Brain pericyte (primary cell): ENCODE measurements at regions not wholly inside any gene's neighbourhood (a gene's known extent, or its start where the extent isn't known, plus 50 kb on each side); places are given as distances from the start of the nearest gene placed in this dataset.
A peak's percentile ranks its signal among the peaks of the same experiment; 100 is the strongest.
"Not testable (repeated sequence)": the region's sequence is repeated elsewhere in the genome, so short reads cannot be mapped to it uniquely, and the experiment has no call there.

Experiments used
- DNase-seq: peaks from one replicate; pipeline ENCODE4 v3.0.0-alpha.2; 2012; ENCODE audit warnings: low read depth, low spot score

DNA sequence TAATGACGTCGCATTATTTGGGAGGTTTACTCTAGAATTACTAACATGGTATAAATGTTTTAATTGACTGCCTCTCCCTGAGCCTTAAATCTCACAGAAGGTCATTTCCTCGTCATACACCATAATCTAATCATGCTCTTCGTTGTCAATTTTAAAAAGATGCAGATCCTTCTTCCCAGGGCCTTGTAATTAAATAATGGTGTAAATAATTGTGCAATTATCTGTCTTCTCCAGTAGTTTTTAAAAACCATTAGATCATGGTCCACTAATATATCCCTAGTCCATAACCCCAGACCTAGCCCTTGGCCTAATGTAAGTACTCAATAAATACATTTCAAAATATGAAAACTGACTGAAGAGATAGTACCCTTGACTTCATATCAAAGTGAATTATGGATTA is 181.5 kb upstream of the GNAI1 start:
- DNase-seq = no peak

DNA sequence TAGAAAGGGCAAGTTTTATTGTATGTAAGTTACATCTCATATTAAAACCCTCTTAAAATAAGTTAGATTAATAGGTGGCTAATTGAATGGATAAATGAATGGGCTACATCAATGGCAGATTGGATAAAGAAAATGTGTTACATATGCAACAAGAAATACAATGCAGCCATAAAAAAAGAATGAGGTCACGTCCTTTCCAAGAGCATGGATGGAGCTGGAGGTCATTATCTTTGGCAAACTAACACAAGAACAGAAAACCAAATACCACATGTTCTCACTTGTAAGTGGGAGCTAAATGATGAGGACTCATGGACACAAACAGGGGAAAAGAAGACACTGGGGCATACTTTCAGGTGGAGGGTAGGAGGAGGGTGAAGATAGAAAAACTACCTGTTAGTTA is 182.2 kb upstream of the GNAI1 start:
- no peak for DNase-seq

DNA sequence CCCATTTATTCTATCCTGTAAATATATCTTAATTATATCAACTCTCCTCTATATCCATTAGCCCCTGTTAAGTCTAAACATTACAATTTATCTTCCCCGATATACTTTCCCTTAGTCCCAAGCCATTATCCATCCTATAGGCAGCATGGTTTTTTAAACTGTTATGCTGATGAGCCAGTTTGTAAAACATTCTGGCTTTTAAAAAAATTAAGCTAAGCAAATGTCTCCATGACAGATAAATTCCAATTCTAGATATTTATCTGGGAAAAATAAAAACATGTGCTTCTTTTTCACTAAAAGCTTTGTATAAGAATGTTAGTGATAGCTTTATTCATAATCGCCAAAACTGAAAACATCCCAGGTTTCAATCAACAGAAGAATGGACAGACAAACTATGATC is 183.2 kb upstream of the GNAI1 start:
- DNase-seq = no peak

DNA sequence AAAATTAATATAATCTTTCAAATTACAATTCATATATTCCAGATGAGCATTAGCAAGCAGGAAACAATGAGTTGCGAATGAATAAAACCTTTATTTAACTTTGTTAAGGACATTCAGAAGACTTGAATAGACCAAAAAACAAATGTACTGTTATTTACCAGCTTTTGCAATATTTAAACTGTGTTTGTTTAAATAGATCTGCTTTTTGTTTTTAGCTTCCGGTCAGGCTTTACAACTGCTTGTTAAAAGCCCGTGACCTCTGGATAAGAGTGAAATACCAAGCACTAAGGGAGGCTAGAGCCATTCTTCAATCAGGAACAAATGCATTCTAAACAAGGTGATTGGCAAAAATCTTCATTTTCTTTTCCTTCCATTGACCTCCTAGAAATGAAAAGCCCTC is 184.9 kb upstream of the GNAI1 start:
- DNase-seq = no peak

DNA sequence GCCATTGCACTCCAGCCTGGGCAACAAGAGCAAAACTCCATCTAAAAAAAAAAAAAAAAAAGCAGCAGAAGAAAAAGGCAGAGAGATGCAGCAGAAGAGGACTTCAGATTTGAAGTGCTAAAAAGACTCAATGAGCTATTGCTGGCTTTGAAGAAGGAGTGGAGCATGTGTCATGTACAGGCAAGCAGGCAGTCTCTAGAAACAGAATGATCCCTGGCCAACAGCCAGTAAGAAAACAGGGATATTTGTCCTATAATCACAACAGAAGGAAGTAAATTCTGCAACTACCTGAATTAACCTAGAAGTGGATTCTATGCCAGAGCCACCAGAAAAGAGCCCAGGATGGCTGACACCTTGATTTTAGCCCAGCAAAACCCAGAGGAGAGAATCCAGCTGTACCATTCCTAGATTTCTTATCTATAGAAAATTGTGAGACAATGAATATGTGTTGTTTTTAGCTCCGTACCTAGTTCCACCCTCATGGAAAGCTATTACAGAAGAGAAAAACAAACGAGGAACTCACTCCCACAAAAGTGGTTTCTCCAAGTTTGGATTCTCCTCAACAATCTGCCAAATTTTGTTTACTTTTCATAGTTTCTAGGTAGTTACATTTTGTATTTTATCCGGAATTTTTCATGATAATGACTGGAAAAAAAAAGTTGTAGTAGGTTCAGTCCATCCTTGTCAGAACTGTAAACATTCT is 198.2 kb upstream of the GNAI1 start:
- no peak for DNase-seq

DNA sequence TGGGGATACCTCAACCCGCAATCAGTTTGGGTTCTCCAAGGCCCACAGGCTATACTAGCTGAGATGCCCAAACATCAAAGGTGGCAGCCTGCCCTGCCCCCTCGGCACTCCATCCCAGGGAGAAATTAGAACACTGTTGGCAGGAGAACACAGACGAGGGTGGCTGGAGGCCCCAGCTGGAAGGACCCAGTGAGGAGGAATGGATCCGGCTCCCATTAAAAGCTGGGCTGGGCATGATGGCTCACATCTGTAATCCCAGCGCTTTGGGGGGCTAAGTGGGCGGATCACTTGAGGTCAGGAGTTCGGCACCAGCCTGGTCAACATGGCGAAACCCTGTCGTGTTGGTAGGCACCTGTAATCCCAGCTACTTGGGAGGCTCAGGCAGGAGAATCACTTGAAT is 199.9 kb upstream of the GNAI1 start:
- DNase-seq = no peak

DNA sequence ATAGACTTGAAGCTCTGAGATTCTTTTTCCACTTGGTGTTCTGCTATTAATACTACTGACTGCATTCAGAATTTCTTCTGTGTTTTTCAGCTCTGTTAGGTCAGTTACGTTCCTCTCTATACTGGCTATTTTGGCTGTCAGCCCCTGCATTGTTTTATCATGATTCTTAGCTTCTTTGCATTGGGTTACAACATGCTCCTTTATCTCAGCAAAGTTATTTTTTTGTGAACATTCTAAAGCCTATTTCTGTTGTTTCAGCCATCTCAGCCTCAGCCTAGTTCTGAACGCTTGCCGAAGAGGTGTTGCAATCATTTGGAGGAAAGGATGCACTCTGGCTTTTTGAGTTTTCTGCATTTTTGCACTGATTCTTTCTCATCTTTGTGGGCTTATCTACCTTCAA is 201.5 kb upstream of the GNAI1 start:
- no peak for DNase-seq

DNA sequence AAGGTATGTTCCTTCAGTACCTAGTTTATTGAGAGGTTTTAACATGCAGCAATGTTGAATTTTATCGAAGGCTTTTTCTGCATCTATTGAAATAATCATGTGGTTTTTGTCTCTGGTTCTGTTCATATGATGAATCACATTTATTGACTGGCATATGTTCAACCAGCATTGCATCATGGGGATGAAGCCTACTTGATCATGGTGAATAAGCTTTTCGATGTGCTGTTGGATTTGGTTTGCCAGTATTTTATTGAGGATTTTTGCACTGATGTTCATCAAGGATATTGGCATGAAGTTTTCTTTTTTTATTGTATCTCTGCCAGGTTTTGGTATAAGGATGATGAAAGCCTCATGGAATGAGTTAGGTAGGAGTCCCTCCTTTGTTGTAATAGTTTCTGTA is 204.0 kb upstream of the GNAI1 start:
- no peak for DNase-seq

DNA sequence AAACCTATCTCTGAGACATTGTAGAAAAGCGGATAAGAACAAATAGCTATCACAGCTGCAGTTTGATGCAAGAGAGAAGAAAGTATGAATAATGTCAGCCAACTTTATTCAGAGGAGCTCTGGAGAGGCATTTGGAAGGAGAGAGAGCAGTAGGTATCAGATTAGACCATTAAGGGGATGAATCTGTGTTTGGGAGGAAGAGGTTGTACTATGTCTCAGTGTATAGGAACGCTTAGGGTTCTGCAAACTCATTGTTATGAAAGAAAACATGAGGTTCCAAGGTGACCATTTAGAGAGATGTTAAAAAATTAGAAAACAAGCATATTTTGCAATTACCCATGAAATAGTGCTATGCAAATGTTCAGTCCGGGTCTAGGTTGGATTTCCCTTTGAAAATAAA is 207.5 kb upstream of the GNAI1 start:
- no peak for DNase-seq

DNA sequence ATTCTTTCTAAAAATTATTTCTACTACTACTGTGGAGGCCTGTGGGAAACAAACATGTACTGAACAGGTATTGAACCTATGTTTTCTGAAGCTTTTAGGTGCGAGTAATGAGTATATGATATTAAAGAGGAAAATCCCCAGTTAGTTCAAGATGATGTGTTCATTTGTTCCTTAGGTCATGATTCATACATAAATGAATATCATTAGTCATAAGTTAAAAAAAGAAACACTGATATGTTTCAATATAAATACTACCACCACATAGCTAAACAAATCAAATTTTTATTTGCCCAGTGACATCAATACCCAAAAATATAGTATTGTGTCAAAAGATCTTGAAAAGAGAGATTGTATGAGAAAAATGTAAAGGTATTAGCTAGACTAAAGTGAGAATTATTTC is 210.7 kb upstream of the GNAI1 start:
- DNase-seq = no peak

DNA sequence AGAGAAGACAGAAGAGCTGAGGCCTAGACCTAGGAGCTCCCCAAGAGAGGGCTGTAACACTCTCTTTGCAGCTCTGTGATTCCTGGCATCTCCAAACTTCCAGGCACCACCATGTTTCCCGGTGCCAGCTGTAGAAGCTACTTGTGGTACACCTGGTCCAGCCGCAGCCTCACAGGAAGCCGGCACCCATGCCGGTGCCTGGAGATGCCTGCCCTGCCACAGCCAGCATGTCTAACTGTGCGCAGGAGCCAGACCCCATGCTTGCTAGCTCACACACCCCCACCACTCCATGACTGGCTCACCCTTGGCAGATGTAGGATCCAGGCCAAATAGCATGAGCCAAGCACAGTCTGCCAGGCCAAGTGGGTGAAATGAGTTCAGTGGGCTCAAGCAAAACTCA is 211.7 kb upstream of the GNAI1 start:
- DNase-seq = no peak

DNA sequence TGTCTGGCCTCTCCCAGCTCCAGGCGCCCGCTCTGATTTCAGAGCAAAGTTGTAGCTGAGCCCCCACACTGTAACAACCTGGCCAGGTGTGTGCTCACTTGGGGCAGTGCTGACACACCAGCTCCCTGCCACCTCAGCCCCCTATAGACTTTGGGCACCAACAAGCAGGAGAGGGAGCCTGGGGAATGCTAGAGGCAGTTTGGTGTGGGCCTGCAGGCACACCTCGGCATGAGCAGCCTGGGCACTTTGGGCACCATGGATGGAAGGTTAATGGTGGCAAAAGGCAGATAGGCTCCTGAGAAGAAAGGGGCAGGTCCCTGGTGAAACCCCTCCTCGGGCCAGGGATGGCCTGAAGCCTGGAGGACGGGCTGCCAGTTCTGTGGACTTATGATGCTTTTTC is 212.7 kb upstream of the GNAI1 start:
- no peak for DNase-seq

DNA sequence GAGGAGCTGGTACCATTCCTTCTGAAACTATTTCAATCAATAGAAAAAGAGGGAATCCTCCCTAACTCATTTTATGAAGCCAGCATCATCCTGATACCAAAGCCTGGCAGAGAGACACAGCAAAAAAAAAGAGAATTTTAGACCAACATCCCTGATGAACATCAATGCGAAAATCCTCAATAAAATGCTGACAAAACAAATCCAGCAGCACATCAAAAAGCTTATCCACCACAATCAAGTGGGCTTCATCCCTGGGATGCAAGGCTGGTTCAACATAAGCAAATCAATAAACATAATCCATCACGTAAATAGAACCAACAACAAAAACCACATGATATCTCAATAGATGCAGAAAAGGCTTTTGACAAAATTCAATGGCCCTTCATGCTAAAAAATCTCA is 216.0 kb upstream of the GNAI1 start:
- DNase-seq = not testable (repeated sequence)

DNA sequence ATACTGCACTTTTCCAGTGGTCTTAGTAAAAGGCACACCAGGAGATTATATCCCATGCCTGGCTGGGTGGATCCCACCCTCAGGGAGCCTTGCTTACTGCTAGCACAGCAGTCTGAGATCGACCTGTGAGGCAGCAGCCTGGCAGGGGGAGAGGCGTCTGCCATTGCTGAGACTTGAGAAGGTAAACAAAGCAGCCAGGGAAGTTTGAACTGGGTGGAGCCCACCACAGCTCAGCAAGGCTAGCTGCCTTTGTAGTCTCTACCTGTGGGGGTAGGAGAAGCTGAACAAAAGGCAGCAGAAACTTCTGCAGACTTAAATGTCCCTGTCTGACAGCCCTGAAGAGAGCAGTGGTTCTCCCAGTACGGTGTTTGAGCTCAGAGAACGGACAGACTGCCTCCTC is 219.3 kb upstream of the GNAI1 start:
- not testable (repeated sequence) for DNase-seq

DNA sequence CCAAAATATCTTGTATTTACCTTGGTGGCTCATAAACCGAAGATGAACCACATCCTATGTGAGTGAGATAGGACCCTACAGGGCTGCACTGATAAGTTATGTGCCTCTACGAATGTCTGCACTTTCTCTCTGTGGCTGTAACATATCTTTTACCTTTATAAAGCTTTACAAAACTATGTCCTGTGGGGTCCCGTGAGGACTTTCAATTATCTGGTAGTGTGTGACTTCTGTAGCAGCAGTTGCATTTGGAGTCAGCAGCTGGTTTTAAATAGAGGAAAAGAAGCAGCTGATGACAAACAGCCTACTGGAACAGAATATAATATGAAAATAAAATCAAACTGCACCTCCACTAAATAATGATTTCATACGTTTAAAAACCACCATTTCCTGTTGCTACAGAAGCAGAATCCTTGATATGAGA is 222.4 kb upstream of the GNAI1 start:
- DNase-seq = no peak

DNA sequence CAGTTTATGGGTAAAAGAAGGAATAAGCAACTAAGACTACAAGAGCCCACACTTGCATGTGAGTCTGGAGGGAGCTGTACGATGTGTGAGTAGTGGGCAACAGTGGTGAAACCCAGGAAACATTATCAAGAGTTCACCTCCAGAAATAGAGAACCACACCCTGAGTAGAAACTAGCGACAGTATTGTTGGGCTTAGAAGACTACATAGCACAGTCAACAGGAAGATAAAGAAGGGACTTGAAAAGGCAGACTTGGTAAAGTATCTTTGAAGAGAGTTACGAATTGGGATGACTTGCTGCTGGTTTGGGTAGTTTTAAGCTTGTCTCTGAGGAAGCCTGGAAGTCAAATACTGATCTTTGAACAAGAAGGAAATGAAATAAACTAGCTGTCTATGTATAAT is 223.2 kb upstream of the GNAI1 start:
- no peak for DNase-seq

DNA sequence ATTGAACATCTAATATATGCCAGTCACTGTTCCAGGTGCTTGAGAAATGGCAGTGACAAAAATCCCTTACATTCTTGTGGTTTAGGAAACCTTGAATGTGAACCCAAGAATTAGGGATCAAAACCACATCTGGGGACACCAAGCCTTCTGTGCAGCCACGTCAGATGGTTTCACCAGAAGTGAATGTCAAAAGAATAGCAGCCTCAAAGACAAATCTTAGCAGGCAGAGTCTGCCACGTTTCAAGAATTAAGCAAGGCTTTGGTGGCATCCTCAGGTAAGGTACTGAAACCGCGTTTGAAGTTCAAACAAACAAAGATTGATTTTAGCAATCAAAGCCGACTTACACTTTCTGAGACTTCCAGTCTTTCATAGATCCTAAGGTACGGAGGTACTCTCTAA is 225.5 kb upstream of the GNAI1 start:
- DNase-seq = no peak

DNA sequence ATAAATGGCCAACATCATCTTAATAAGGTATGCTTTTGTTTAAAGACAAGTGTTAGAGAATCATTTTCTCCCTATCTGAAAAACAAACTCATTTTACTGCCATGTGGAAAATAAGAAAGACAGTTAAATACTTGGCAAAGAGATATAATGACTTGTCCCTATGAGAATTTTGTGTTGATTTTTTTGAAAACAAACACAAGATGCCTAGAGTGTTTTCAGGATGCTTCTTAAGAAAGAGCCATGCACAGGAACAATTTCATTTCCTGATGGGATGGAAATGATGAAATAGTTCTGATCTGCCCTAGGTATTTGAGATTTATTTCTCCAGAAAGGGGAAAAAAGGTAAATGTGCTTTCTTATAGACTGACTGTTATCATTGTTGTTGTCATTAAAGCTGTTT is 237.5 kb upstream of the GNAI1 start:
- no peak for DNase-seq

DNA sequence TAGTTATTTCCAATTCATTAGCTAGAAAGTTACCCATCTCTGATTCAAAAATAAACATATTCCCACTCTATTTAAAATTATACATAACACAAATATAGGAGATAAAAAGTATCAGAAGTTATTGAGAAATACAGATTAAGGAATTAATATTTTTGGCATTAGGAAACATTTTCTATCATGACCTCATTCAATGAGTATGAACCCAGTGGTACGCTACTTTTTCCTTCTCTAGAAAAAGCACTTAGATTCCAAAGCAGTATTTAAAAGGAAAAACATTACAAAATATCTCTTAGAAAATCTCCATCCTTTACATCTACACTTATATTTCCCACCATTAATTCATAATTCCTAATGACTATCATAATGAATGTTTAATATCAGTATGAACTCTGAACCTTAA is 240.6 kb upstream of the GNAI1 start:
- no peak for DNase-seq

DNA sequence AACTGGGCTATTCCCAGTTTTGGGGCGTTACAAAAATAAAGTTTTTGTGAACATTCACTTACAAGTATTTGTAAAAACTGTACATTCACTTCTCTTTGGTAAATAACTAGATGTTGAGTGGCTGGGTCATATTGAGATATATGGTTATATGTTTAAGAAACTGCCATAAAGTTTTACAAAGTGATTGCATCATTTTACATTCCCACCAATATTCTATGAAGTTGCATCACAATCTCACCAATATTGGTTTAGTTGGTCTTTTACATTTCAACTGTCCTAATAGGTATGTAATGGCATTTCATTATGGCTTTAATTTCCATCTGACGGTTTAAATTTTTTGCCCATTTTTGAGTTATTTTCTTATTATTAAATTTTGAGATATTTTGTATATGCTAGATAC is 251.7 kb upstream of the GNAI1 start:
- DNase-seq = no peak

DNA sequence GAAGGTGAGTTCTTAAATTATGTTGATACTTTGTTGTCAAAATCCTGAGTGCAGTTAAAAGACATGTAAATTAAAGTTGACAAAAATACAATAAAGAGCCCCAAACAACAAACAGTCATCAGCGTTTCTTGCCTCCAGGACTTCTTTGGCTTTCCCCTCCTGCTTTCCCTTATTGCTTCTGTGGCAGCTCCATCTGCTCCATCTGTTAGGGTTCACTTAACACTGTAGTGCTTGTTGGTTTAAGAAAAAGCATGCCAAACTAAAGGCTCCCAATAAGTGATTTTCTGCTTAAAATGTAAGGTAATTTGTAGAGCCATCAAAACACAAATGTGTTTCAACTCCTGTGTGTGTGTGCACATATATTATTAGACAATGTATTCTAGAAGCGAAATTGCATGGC is 254.3 kb upstream of the GNAI1 start:
- no peak for DNase-seq

DNA sequence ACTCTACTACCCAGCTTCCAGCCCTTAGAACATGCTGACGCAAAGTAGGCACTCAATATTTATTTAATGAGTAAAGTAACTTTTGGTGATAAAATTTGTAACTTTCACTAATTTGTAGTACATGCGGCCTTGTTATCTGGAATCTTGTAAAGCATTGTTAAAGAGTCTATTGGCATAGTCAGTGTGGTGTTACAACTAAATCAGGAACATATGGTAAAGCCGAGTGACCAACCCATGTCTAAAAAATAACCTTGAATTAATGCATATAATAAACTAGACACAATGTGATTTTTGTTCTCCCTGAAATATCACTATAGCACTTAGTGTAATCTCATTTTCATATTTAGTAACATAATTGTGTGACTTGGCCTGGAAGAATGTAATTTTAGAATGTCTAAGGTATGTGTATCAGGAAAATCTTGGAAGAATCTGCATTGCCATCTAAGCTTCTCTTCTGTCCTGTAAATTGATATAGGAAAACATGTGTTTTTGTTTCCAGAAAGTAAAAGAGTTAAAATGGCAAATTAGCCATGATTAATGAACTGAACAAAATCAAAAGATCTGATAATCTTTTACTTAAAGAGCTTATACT is 256.7 kb upstream of the GNAI1 start:
- no peak for DNase-seq

DNA sequence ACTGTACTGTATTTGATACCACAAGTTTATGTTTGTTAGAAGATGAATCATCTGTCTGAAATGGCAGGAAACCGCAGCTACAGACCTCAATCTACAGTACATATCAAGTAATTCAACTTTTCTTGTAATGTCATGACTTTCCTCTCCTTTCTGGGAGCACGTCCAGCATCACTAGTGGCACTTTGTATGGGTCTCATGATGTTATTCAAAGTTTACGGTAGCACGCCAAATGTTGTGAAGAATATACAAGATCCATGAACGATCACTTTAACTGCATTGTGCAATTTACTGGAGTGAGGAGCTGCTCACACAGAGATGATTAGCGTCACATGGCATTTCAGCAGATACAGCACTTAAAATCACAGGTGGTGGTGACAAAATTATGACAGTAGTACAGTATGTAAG is 257.8 kb upstream of the GNAI1 start:
- DNase-seq = peak; percentile 82

DNA sequence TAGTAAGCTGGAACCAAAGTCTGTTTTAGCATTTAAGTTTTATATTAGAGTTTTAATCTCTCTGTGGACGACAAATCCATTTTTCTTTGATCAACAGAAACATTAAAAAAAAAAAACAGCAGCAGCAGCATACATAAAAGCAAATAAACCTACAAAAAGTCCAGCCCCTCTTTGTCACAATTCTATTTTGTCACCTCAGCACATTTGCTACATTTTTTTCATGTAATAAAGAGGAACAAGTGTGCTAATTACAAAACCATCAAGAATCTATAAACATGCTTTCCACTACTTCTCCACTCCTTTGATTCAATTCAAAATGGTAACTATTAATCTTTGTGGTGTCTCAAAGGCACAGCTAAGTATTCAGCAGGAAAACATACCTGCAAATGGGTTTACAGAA is 259.8 kb upstream of the GNAI1 start:
- DNase-seq = no peak
